ENCODE measurements at regions not wholly inside any gene's neighbourhood (a gene's known extent, or its start where the extent isn't known, plus 50 kb on each side); places are given as distances from the start of the nearest gene placed in this dataset.

- DNase-seq, result no peak
These were observed 135.9 kb upstream of the AGBL1 start for GRCh38 chr15:85943791-85944190.

- no peak for DNase-seq
These were observed 132.7 kb upstream of the AGBL1 start for GRCh38 chr15:85947021-85947420.

- no peak for DNase-seq
These were observed 131.7 kb upstream of the AGBL1 start for GRCh38 chr15:85947936-85948335.

- DNase-seq, result no peak
These were observed 129.6 kb upstream of the AGBL1 start for GRCh38 chr15:85950101-85950500.

GRCh38 chr15:85954586-85954985, 125.1 kb upstream of the AGBL1 start:
- no peak for DNase-seq

GRCh38 chr15:85955501-85956391, 123.9 kb upstream of the AGBL1 start:
- peak; percentile 35 for DNase-seq

- no peak for DNase-seq
These were observed 123.0 kb upstream of the AGBL1 start for GRCh38 chr15:85956532-85957275.

GRCh38 chr15:85959611-85960010, 120.1 kb upstream of the AGBL1 start:
- DNase-seq, result no peak

- no peak for DNase-seq
These were observed 119.3 kb upstream of the AGBL1 start for GRCh38 chr15:85960381-85960780.

GRCh38 chr15:85961821-85962220, 117.8 kb upstream of the AGBL1 start:
- no peak for DNase-seq

- DNase-seq, result peak; percentile 5
These were observed 116.4 kb upstream of the AGBL1 start for GRCh38 chr15:85963262-85963760.

- DNase-seq, result no peak
These were observed 115.2 kb upstream of the AGBL1 start for GRCh38 chr15:85964471-85964870.

GRCh38 chr15:85967553-85967952, 112.1 kb upstream of the AGBL1 start:
- no peak for DNase-seq

- no peak for DNase-seq
These were observed 106.7 kb upstream of the AGBL1 start for GRCh38 chr15:85972805-85973540.

GRCh38 chr15:85973584-85974347, 105.9 kb upstream of the AGBL1 start:
- DNase-seq, result no peak

- no peak for DNase-seq
These were observed 105.3 kb upstream of the AGBL1 start for GRCh38 chr15:85974348-85974705.

- DNase-seq, result no peak
These were observed 104.9 kb upstream of the AGBL1 start for GRCh38 chr15:85974742-85975141.

GRCh38 chr15:85976102-85976501, 103.6 kb upstream of the AGBL1 start:
- no peak for DNase-seq

- no peak for DNase-seq
These were observed 102.7 kb upstream of the AGBL1 start for GRCh38 chr15:85976986-85977385.

- no peak for DNase-seq
These were observed 102.1 kb upstream of the AGBL1 start for GRCh38 chr15:85977586-85977985.

GRCh38 chr15:85979929-85980328, 99.7 kb upstream of the AGBL1 start:
- no peak for DNase-seq

- DNase-seq, result no peak
These were observed 98.7 kb upstream of the AGBL1 start for GRCh38 chr15:85980946-85981345.

GRCh38 chr15:85984241-85984640, 95.4 kb upstream of the AGBL1 start:
- DNase-seq, result no peak

Data from activated CD4-positive, alpha-beta T cell treated with anti-CD3 and anti-CD28 coated beads, Interleukin-2, amount 50 U/mL, for 16 hours (primary cell).